SU-DHL-6 (cell line): ENCODE measurements at regions not wholly inside any gene's neighbourhood (a gene's known extent, or its start where the extent isn't known, plus 50 kb on each side); places are given as distances from the start of the nearest gene placed in this dataset.

Experiments
- EZH2phosphoT487 ChIP-seq: fragments of 200-600 bp; sonication (generic), shearing (Covaris generic); conservative IDR thresholded peaks from 2 replicates; pipeline ENCODE4 v1.6.1; 2018; ENCODE audit warnings: mild to moderate bottlenecking, antibody characterized with exemption, low read length, moderate library complexity, mixed read lengths
- TF ChIP-seq, protein P1 (sequence below): fragments of 200-600 bp; sonication (generic); IDR thresholded peaks from one replicate; pipeline ENCODE4 v1.5.1; 2017; ENCODE audit warnings: antibody characterized with exemption, mild to moderate bottlenecking, low read length, moderate library complexity; ENCODE audit not compliant: insufficient read depth, poor library complexity, severe bottlenecking

GRCh38 chr9:75728391-75728790 is 162.1 kb upstream of the PCSK5 start:
- TF ChIP-seq, protein P1, sequence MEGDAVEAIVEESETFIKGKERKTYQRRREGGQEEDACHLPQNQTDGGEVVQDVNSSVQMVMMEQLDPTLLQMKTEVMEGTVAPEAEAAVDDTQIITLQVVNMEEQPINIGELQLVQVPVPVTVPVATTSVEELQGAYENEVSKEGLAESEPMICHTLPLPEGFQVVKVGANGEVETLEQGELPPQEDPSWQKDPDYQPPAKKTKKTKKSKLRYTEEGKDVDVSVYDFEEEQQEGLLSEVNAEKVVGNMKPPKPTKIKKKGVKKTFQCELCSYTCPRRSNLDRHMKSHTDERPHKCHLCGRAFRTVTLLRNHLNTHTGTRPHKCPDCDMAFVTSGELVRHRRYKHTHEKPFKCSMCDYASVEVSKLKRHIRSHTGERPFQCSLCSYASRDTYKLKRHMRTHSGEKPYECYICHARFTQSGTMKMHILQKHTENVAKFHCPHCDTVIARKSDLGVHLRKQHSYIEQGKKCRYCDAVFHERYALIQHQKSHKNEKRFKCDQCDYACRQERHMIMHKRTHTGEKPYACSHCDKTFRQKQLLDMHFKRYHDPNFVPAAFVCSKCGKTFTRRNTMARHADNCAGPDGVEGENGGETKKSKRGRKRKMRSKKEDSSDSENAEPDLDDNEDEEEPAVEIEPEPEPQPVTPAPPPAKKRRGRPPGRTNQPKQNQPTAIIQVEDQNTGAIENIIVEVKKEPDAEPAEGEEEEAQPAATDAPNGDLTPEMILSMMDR: no peak
- no peak for TF ChIP-seq EZH2phosphoT487
